Upper lobe of left lung (tissue), 4 donors: ENCODE measurements at regions not wholly inside any gene's neighbourhood (a gene's known extent, or its start where the extent isn't known, plus 50 kb on each side); places are given as distances from the start of the nearest gene placed in this dataset.

Experiments
- POLR2A ChIP-seq, 4 donors: fragments of 450-650 bp; IDR thresholded peaks; one replicate each; pipeline ENCODE4 v1.5.1; 2016 to 2017; ENCODE audit warnings: antibody characterized with exemption in 4 of 4, mild to moderate bottlenecking in 2 of 4
- POLR2AphosphoS5 ChIP-seq, 2 donors: sonication (generic); formaldehyde crosslinking; IDR thresholded peaks; one replicate each; pipeline ENCODE4 v1.5.1; 2017; ENCODE audit warnings: antibody characterized with exemption in 2 of 2
- TF ChIP-seq, protein P1 (sequence below), 6 experiments: fragments of 450-650 bp in 4 of 6; fragments of 200-600 bp in 2 of 6; sonication (generic) in 2 of 6; IDR thresholded peaks; one replicate each; pipeline ENCODE4 v1.5.1; 2016 to 2019; ENCODE audit warnings: antibody characterized with exemption in 6 of 6

- no peak for TF ChIP-seq POLR2A (IDR thresholded peaks at IDR 0.05)
- TF ChIP-seq, protein P1, sequence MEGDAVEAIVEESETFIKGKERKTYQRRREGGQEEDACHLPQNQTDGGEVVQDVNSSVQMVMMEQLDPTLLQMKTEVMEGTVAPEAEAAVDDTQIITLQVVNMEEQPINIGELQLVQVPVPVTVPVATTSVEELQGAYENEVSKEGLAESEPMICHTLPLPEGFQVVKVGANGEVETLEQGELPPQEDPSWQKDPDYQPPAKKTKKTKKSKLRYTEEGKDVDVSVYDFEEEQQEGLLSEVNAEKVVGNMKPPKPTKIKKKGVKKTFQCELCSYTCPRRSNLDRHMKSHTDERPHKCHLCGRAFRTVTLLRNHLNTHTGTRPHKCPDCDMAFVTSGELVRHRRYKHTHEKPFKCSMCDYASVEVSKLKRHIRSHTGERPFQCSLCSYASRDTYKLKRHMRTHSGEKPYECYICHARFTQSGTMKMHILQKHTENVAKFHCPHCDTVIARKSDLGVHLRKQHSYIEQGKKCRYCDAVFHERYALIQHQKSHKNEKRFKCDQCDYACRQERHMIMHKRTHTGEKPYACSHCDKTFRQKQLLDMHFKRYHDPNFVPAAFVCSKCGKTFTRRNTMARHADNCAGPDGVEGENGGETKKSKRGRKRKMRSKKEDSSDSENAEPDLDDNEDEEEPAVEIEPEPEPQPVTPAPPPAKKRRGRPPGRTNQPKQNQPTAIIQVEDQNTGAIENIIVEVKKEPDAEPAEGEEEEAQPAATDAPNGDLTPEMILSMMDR (IDR thresholded peaks at IDR 0.05): no peak
- TF ChIP-seq POLR2AphosphoS5 (IDR thresholded peaks at IDR 0.05): no peak
These were observed 103.6 kb downstream of the MACIR start for GRCh38 chr5:103362211-103362610.
